GF-D8 (cell line): ENCODE measurements at regions not wholly inside any gene's neighbourhood (a gene's known extent, or its start where the extent isn't known, plus 50 kb on each side); places are given as distances from the start of the nearest gene placed in this dataset.
A peak's percentile ranks its signal among the peaks of the same experiment; 100 is the strongest.

Source experiments
- DNase-seq: peaks from one replicate; lab custom pipeline; 2025; lab: John Stamatoyannopoulos, UW

DNA sequence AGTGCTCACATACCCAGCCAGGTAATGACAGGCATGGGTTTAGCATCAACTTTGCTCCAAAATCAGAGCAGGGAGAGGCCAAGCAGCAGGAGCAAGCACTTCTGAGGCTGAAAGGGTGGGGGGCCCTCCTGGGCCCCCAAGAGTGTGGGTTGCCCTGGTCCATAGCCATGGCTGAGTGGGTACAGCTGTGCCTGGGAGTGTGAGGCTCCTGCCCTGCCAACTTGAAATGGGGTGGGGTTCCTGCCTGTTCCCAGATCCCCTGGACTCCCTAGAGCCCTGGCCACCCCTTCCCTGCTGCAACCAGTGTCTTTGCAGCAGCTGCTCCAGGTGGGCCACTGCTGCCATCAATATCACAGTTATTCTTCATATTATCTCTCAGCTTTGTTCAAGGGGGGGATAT lies 1224.2 kb upstream of the GJE1 start:
- no peak for DNase-seq

DNA sequence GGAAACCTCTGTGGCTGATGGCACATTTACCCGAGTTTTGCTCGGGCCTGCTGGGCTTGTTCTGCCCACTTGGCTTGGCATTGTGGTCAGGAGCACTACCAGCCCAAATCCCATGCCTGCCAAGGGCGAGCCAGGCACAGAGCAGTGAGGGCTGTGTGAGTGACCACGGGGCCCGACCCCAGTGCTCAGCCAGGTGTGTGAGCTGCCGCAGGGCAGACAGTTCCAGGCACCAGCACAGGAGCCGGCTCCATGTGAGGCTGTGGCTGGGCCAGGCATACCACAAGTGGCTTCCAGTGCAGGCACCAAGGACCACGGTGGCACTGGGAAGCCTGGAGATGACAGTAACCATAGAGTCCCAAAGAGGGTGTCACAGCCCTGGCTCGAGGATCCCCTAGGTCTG lies 1225.5 kb upstream of the GJE1 start:
- no peak for DNase-seq

DNA sequence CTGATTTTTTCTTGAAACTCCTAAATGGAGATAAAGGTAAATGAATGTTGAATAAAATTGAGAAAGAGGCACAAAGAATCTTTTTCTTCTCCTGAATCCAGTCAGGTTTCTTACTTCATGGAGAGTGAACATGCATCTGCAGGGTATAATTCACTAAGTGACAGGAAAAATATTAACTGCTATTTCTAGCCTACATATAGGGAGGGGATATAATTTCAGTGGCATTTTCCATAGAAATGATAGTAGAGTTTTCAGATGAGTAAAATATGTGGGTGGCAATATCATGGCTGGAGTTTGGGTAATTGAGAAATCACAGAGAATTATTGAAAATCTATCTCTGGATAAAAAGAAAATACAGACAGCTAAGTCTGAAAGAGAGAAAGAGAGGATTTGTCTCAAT lies 1227.0 kb upstream of the GJE1 start:
- DNase-seq: no peak

DNA sequence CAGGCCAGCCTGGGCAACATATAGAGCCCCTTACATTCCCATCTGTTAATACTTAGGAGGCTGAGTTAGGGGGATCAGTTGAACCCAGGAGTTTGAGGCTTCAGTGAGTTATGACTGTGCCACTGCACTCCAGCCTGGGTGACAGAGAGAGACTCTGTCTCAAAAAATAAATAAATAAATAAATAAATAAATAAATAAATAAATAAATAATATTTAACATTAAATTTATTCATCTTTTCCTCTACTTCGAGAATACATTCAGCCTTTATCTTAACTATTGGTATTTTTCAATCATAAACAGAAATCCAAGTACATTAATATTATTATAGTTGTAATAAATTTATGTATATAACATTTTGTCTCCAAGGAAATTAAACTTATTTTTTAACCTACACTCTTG lies 1227.7 kb upstream of the GJE1 start:
- DNase-seq: no peak

DNA sequence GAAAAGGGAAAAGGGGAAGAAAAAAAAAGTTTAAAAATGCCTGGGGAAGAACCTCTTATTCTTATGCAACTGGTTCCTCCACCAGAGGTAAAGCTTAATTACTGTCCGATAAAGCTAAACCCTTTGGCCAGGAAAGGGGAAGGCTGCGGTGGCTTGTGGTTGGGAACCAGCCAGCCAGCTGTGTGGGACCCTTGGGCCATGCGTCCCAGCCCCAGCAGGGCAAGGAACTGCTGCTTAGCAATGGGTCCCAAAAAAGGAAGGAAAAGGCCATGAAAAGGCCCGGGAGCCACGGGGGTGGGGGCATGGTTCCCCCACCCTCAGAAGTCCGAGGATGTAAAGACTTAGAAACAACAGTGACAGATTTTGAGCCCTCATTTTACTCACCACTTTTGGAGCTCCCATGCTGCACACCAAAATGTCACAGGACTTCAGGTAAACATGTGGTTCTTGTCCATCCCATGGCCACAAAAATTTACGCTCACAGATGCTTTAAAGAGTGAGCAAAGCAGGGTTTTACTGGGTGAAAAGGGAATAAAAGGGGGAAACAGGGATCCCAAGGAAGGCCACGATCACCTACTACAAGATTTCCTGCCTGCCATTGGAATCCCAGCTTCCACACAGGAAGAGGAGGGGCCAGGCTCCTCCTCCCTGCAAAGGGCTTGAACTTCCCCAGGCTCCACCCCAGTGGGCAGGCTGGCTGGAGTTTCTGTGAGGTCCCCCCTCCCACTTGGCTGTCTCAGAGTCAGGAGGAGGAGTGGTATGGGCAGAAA lies 1234.7 kb upstream of the GJE1 start:
- peak; percentile 67 for DNase-seq

DNA sequence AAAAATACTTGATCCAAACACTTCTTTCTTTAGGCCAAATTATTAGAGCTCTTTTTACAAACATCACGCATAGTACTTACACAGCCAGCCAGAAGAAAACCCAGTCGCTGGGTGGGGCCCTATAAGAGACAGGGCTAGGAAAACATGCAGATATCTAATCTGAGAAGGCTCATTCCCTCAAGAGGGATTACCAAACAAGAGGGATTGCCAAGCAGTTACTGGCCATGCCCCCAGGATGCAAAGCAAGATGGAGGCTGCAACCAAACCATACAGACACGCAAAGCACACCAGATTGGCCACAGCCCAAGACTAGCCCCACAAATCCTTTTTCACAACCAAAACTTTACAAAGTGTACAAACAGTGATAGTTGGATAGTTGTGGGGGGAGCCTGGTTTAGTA lies 1235.4 kb upstream of the GJE1 start:
- no peak for DNase-seq

DNA sequence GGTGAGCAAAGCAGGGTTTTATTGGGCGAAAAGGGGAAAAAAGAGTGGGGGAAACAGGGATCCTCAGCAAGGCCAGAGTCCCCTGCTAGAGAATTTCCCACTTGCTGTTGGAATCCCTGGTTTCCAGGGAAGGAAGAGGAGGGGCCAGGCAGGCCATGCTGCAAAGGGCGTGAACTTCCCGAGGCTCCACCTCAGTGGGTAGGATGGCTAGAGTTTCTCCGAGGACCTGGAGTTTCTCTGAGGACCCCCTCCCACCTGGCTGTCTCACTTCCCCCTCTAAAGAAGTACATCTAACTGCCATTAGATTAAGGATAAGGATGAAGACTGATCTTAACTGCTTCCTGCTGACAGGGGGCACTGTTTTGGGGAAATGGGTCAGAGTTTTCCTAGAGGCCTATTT lies 1239.3 kb upstream of the GJE1 start:
- DNase-seq: no peak

DNA sequence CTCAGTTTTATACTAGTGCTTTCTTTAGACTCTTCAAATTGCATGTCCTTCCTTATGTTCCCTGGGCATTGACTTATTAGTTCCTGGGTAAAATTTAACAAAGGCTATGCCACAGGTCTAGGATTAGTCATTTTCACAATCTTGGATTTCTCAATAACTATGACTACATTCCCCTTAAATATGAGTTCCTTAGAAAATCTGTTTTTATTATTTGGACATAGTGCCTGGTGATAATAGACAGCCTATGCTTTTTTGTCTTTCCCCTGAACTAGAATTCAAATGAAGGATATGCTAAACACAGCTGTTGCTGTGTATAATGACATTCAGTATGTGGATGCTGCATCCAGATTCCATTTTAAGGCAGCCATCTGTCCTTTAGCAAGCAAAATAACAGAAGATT lies 1252.8 kb upstream of the GJE1 start:
- DNase-seq: no peak

DNA sequence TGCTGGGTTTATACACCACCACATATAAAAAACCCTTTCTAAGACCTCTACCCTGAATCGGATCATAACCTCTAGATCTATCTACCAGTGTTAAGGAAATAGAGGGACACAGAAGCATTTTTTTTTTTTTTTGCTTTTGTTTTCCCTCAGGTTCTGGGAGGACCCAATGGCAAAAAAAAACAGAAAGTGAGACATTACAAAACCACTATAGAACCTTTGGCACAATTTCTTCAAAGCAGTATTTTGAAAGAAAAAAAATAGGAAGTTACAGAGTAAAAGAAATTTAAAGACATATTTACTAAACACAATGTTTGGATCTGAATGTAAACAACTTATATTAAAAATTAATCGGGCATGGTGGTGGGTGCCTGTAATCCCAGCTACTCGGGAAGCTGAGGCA lies 1258.7 kb upstream of the GJE1 start:
- no peak for DNase-seq

DNA sequence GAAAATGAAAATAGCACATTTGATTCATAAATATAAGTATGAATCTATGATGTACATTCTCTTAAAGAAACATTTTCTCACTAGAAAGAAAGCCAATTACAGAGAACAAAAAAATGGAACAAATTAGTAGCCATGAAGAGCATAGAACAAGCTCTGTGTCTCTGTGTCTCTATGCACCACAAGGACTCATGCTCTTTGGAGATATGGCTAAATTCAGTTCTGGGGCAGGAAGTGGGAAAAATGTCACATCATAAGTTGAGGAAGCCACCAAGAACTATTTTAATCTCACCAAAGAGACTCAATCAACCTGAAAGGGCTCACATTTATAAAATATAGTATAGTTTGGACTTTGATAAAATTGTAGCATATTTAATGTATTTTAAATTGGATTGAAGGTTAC lies 1259.8 kb upstream of the GJE1 start:
- no peak for DNase-seq

DNA sequence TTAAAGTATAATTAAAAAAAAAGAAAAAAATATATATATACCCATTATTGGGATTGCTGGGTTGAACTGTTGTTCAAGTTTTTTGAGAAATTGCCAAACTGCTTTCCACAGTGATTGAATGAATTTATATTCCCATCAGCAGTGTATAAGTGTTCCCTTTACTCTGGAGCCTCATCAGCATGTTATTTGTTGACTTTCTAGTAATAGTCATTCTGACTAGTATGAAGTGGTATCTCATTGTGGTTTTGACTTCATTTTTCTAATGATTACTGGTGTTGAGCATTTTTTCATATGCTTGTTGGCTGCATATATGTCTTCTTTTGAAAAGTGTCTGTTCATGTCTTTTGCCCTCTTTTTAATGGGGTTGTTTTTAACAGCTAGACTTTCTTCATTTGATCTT lies 1260.8 kb upstream of the GJE1 start:
- DNase-seq: no peak

DNA sequence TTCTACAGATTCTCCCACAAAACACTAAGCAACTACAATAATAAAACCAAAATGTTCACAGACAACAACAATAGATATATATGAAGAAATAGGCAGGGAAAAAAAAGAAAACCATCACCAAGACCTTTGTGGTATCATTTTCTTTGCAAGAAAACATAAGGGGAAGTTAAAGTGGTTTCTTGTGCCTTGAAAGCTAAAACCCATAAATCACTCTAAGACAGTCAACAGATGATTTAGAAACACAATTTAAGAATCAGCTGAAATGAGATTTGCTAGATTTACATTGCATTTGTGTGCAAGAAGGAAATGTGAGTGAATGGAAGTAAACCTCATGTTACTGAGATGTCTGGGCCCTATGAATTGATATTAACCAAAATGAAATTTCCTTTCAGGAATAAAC lies 1265.4 kb upstream of the GJE1 start:
- no peak for DNase-seq

DNA sequence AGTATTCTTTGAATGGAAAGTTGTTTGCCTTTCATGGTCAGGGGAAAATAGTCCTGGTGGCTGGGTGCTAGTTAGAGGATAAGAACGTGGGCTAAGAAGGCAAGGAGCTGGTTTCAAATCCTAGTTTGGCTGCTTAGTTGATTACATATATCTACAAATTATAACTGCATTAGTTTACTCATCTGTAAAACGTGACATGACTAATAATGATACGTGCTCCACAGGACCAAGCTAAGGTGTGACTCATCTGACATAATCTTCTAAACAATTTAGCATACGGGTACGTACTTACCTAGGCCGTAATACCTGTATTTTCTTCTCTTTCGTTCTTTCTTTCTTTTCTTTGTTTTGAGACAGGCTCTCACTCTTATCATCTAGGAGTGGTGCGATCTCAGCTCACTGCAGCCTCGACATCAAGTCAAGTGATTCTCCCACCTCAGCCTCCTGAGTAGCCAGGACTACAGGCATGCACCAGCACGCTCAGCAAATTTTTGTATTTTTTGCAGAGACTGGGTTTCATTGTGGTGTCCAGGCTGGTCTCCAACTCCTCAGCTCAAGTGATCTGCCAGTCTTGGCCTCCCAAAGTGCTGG lies 1274.2 kb upstream of the GJE1 start:
- no peak for DNase-seq

DNA sequence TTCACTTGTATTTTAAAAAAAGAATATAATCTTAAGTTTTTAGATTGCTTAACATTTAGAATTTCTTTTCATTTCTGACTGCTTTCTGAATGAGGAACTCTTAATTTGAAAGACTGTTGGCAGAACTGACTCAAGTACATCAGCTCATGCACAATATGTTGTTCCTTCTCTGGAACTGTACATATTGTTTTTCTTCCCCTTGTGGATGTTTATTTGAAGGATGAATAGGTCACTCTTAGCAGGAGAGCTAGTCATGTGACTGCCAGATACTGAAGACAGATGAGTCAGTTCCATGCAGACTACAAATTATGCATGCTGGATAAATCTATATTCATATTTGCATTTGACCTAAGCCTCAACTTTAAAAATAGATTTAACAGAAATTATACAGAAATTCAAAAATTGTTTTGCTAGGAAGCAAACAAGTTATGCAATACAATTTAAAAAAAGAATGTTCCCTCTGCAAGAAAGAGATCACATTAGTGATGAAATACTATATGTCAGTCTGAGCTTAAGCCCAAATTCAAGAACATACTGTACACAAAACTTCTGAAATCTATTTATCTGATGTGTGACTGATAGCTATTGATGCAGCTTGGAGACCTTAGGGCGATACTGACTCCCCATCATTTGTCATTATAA lies 1274.9 kb upstream of the GJE1 start:
- no peak for DNase-seq

DNA sequence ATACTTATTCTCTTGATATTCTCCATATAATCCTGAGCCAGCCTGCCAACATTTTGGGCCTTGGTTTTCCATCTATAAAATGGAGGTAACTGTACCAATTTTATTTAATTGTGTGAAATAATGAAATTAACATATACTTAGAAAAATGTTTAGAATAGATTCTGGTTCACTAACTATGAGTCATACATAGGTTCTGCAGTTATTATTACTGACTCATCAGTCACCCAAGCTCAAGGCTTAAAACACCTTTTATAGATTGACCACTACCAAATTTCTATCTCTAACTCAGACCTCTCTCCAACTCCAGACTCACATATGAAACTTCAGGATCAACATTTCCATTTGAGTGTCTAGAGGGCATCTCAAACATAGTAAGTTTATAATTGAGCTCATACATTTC lies 1277.2 kb upstream of the GJE1 start:
- DNase-seq: no peak

DNA sequence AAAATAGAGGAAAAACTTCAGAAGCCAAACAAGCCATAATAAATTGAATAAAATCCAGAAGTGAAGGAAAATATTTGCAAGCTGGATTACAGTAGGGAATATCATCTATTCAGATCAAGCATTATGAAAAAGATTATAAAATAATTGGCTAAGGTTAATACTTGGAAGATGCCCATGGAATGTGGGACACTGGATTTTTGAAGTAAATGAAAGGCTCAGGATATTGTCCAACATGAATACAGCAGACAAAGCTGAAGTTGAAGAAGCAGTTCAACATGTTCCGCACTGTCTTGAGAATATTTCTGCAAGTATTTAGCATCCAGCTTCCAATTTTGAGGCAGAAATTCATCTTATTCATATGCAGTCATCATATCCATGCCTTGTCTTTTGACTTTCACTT lies 1278.4 kb upstream of the GJE1 start:
- DNase-seq: no peak

DNA sequence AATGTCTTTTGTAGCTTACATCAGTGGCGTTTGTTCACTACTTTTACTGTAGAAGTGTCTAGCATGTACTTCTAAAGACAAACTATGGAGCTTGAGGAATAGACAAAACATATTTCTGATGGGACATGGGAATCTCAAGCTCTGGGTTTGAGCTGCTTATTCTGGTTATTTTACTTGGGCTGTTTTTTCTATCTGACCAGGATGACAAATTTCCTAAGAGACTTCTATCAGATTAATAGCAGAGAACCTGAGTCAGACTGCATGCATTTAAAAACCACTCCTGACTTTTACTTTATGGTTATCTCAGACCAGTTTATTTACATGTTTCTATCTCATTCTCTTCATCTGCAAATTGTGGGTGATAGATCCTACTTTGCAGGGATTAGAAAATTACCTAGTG lies 1282.3 kb upstream of the GJE1 start:
- no peak for DNase-seq

DNA sequence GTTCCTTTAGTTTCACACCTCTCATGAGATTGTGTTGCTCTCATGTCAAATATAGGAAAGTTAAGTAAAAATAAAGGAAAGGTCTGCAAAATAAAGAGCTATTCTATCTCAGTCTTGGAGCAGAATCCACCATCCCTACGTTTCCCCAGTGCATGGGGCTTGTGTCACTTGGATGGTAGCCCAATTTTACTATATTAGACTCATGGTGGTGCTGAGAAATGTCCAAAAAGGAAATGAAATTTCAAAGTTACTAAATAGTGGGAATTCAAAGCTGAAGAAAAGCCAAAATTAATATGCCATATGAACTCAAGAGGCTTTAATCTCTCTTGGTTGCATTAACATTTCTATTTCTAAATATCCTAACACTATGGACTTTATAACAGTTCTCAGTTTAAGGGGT lies 1283.3 kb upstream of the GJE1 start:
- DNase-seq: no peak

DNA sequence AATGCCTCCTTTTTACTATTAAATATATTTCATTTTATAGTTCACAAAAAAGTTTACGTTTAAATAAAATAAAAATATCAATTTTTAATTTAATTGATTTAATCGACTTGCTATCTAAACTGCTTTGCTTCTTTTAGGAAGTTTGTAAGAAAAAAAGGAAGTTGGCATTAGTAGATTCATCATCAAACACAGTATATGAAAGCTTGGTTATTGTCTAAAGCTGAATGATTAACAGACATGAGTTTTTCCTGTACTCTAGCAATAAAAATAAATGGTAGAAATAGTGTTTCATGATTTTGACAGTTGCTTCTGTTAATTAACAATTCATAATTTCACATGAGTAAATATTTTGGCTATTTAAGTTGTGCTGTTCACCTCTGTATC lies 1285.5 kb upstream of the GJE1 start:
- no peak for DNase-seq

DNA sequence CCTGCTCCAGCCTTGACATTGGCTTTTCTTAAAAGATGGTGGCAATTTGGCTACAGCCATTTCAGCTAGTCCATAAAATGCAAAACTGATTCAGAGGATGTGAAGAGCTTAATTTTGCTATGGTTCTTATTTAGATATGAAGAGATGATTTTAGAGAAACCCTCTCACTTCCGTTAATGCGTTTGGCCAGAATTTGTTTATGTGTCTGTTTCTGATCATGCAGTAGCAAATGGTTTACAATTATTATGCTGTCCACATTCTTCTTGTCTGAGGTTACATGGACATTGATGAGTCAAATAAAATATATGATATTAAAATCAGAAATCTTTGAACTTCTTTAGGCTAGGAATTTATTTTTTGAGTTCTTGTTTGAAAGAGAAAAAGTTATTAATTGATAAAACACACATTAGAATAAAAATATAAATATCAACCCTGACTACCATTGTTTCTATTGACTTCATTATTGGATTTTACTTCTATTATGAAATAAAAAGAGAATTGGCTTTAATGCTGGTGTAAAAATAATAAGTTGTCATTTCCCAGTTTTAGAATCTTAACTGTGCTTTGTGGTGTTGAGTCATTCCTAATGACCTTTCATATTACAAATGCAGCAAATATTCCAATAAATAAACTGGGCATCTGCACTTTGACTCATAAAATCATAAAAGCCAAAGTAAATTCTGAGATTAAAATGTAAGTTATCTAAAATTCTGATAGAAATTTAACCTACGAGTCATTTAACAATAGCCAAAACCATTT lies 1286.0 kb upstream of the GJE1 start:
- DNase-seq: no peak

DNA sequence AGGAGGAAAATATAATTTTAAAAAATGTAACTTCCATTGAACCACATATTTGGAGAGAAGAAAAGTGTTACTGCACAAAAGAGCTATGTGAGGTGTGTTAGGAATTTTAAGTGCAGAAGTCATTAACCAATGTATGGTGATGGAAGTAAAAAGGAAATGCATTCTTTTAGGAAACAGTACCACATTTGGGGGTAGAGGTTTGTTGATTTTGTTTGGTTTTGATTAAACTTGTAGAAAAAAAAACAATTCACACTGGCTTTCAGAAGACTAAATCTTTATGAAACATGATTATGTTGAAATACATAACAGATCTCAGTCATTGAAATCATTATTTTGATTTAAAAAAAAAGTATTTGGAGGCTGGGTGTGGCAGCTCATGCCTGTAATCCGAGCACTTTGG lies 1287.0 kb upstream of the GJE1 start:
- no peak for DNase-seq

DNA sequence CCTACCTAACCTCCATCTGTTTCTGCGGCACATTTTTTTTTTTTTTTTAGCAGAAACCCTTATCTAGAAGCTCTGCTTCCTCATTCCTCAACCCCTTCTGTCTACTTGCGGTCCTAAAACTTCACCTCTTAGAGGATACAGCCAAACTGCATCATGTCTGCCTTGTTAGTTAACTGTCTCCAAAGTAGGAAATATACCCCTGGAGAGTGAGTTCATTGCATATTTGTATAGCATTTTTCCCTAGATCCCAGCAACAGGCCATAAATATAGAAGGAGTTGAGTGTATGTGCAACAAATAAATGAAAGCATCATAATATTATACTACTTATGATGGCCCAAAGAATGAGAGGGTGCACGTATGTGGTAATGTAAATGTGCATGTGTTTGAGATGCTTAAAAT lies 1288.6 kb upstream of the GJE1 start:
- no peak for DNase-seq

DNA sequence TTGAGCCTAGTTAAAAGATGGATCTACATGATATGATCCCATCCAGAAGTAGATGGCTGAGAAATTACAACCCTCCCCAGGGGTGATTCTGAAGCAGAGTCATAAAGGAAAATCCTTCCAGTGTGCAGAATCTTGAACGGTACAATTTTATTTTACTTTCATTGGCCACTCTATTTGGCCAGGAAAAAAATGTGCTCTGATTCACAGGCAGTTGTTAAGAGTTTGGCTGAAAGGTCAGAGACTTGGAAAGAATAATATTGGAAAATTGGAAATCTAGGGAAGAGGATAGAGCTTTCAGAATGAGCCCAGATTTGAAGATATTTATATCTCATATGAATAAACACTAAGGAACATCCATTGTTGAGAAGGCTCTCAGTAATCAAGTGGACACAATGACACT lies 1299.3 kb upstream of the GJE1 start:
- no peak for DNase-seq
